ACC112 (cell line): ENCODE measurements at regions not wholly inside any gene's neighbourhood (a gene's known extent, or its start where the extent isn't known, plus 50 kb on each side); places are given as distances from the start of the nearest gene placed in this dataset.

Experiments used
- H2AFZ ChIP-seq: fragments of 200-600 bp; sonication (generic); one replicate; pipeline ENCODE4 v1.6.0; 2017; ENCODE audit warnings: antibody characterized with exemption, low read length; ENCODE audit not compliant: unreplicated experiment
- H3K27ac ChIP-seq: fragments of 200-600 bp; sonication (generic); 2 replicates; pipeline ENCODE4 v1.5.1; 2014; ENCODE audit warnings: low read depth, mild to moderate bottlenecking, antibody characterized with exemption, low read length, moderate library complexity
- H3K27me3 ChIP-seq: fragments of 200-600 bp; sonication (generic); 2 replicates; pipeline ENCODE4 v1.6.1; 2014; ENCODE audit warnings: mild to moderate bottlenecking, antibody characterized with exemption, low read length, moderate library complexity, mixed read lengths; ENCODE audit not compliant: insufficient read depth
- H3K36me3 ChIP-seq: fragments of 200-600 bp; sonication (generic); 2 replicates; pipeline ENCODE4 v1.6.1; 2016; ENCODE audit warnings: mild to moderate bottlenecking, antibody characterized with exemption, low read length, moderate library complexity, mixed read lengths; ENCODE audit not compliant: insufficient read depth
- H3K4me1 ChIP-seq: fragments of 200-600 bp; sonication (generic); one replicate; pipeline ENCODE4 v1.6.1; 2016; ENCODE audit warnings: low read length, mixed read lengths; ENCODE audit not compliant: insufficient read depth, unreplicated experiment, control insufficient read depth
- H3K4me3 ChIP-seq: fragments of 200-600 bp; sonication (generic); 2 replicates; pipeline ENCODE4 v1.5.1; 2014; ENCODE audit warnings: mild to moderate bottlenecking, low read depth, low read length
- H3K79me2 ChIP-seq: fragments of 200-600 bp; sonication (generic); one replicate; pipeline ENCODE4 v1.6.0; 2016; ENCODE audit warnings: low read length; ENCODE audit not compliant: control insufficient read depth, unreplicated experiment, insufficient read depth

DNA sequence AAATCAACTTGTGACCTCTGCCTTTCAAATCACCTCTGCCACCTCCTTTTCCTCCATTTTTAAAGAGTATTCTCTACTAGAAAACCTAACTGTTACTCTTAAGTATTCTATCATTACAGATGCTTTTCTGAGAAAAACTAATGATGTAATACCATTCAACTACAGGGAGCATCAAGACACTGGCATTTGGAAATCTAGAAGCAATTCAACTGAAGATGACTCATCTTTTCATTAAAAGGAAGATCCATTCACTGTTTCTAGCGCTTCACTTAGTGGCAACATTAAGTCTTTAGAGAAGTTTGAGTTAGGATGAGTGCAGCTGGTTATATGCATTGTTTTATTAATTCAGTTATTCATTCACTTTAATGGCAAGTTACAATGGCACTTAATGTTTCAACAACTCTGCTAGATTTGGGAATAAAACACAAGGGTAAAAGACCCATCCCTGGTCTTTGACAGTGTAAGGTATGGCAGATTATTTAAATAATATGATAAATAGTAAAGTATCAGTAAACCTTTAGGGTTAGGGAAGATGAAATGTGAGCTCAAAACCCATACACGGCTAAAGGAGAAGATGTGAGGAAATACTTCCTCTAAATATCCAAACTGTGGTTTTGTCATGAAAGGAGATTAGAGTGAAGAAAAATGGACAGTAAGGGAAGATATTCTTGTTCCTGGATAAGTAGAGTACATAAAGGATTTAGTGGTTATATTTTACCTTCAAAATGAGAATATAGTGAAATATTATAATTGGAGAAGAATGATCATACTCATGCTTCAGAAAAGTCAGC, 61.7 kb downstream of the KCNJ2 start:
- Histone ChIP-seq H2AFZ (no peak overlapping the region), H3K79me2 (no peaks in the 10 kb centered on the region), H3K27ac (no peak overlapping the region), H3K4me1 (no peaks in the 10 kb centered on the region), H3K27me3 (peaks cover 4% of the 10 kb centered on the region; the same call in 1 of the 2 replicates), H3K4me3 (no peak overlapping the region), H3K36me3 (no peaks in the 10 kb centered on the region)

GRCh38 chr17:70232466-70232865, 63.1 kb downstream of the KCNJ2 start:
- Histone ChIP-seq H3K4me3 (no peak overlapping the region), H3K27ac (no peak overlapping the region), H3K4me1 (no peaks in the 10 kb centered on the region), H2AFZ (no peak overlapping the region), H3K36me3 (no peaks in the 10 kb centered on the region), H3K79me2 (no peaks in the 10 kb centered on the region), H3K27me3 (peaks cover 4% of the 10 kb centered on the region; the same call in 1 of the 2 replicates)

DNA sequence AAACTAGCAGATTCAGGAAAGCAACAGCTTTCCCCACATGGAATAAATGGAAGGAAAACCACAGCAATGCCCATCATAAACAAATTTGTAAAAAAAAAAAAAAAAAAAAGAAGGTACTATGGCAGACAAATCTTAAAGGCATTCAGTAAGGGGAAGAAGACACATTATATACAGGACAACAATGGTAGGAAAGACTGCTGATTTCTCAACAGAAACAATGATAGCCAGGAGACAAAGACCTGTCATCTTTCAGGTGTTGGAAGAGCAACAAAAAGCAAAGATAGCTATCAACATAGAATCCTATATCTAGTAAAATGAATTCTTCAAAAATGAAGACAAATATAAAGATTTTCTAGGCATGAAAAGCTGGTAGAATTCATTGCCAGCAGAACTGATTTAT, 65.9 kb downstream of the KCNJ2 start:
- Histone ChIP-seq H3K36me3 (no peaks in the 10 kb centered on the region), H3K27ac (no peak overlapping the region), H3K79me2 (no peaks in the 10 kb centered on the region), H2AFZ (no peak overlapping the region), H3K27me3 (no peaks in the 10 kb centered on the region), H3K4me1 (no peaks in the 10 kb centered on the region), H3K4me3 (no peak overlapping the region)

DNA sequence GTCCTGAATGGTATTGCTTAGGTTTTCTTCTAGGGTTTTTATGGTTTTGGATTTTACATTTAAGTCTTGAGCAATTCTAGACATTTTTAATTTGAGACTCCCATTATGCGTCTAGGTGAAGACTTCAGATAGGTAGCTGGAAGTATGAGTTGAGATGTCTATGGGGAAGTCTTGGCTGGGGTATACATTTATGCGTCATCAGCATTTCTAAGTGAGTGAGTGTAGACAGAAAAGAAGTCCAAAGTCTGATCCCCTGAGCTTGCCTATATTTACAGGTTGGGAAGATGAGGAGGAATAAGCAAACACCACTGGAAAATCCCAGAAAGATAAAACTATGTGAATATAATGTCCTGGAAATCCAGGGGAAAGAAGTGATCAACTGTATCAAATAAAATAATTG, 68.9 kb downstream of the KCNJ2 start:
- H3K4me1 ChIP-seq: no peaks in the 10 kb centered on the region
- H3K36me3 ChIP-seq: no peaks in the 10 kb centered on the region
- no peak overlapping the region for H2AFZ ChIP-seq
- no peaks in the 10 kb centered on the region for H3K79me2 ChIP-seq
- H3K4me3 ChIP-seq: no peak overlapping the region
- 0 out of 2 replicates have a peak, but pooled peaks cover 3% of the 10 kb centered on the region for H3K27me3 ChIP-seq
- no peak overlapping the region for H3K27ac ChIP-seq

DNA sequence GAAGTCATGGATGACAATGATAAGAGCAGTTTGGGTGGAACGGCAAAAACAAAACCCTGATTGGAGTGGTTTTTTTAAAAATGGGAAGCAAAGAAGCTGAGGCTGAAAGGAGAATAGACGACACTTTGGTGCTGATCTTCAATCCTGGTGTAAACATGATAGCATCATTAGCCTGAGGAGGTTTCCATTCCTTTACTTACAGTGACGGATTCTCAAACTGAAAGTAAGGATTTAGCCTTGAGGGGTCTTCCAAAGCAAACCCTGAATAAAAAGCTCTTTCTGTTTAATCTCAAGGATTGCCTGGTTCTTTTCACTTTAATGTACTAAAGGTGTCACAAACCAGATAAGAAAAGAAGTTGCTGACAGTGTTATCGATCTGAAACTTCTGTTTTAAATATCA, 69.3 kb downstream of the KCNJ2 start:
- Histone ChIP-seq H3K4me1 (no peaks in the 10 kb centered on the region), H3K79me2 (no peaks in the 10 kb centered on the region), H2AFZ (no peak overlapping the region), H3K4me3 (no peak overlapping the region), H3K27ac (no peak overlapping the region), H3K27me3 (0 out of 2 replicates have a peak, but pooled peaks cover 3% of the 10 kb centered on the region), H3K36me3 (no peaks in the 10 kb centered on the region)

DNA sequence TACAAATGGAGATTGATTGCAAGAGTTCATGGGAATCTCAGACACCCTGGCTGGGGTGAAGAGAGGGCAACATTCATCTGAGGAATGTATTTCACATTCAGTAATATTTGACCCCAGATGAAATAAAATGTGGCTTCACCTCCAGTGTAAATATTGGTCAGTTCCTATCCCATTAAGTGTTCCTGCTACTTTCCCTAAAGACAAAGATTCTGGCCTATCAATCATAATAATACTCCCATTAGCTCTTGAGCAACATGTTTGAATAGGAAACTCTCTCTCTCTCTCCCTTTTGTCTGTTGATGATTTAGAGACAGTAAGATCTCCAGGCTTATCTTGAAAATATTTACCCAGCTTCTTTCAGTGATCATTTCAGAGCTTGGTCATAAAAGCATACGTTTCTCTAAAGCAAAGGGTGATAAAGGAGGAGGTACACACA, 70.1 kb downstream of the KCNJ2 start:
- Histone ChIP-seq H3K27me3 (0 out of 2 replicates have a peak, but pooled peaks cover 3% of the 10 kb centered on the region), H3K4me3 (no peak overlapping the region), H3K79me2 (no peaks in the 10 kb centered on the region), H3K4me1 (no peaks in the 10 kb centered on the region), H2AFZ (no peak overlapping the region), H3K36me3 (no peaks in the 10 kb centered on the region), H3K27ac (no peak overlapping the region)

DNA sequence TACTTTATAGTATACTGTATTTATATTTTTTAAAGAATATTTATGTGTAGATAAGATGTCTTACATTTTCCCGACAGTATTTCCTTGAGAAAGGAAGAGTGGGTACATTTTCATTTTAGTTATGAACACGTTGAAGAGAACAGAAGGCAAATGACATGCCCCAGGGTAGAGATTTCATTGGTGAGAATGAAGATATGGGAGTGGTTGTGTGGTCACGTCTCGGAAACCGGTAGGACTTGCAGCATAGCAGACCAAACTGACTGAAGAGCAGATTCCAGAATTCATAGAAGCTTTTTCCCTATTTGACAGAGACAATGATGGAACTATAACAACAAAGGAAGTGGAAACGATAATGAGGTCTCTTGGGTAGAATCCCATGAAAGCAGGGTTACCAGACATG, 71.7 kb downstream of the KCNJ2 start:
- no peak overlapping the region for H3K4me3 ChIP-seq
- H3K79me2 ChIP-seq: no peaks in the 10 kb centered on the region
- H3K36me3 ChIP-seq: no peaks in the 10 kb centered on the region
- no peak overlapping the region for H2AFZ ChIP-seq
- H3K4me1 ChIP-seq: no peaks in the 10 kb centered on the region
- no peak overlapping the region for H3K27ac ChIP-seq
- H3K27me3 ChIP-seq: 0 out of 2 replicates have a peak, but pooled peaks cover 3% of the 10 kb centered on the region

GRCh38 chr17:70242781-70243437, 73.6 kb downstream of the KCNJ2 start:
- H3K27ac ChIP-seq: no peak overlapping the region
- 0 out of 2 replicates have a peak, but pooled peaks cover 3% of the 10 kb centered on the region for H3K27me3 ChIP-seq
- no peaks in the 10 kb centered on the region for H3K4me1 ChIP-seq
- no peaks in the 10 kb centered on the region for H3K79me2 ChIP-seq
- no peak overlapping the region for H2AFZ ChIP-seq
- H3K36me3 ChIP-seq: no peaks in the 10 kb centered on the region
- no peak overlapping the region for H3K4me3 ChIP-seq

- no peaks in the 10 kb centered on the region; the same call in 1 of the 2 replicates for H3K27me3 ChIP-seq
- H3K36me3 ChIP-seq: no peaks in the 10 kb centered on the region
- H3K4me1 ChIP-seq: no peaks in the 10 kb centered on the region
- no peaks in the 10 kb centered on the region for H3K79me2 ChIP-seq
- H3K27ac ChIP-seq: no peak overlapping the region
- no peak overlapping the region for H3K4me3 ChIP-seq
- no peak overlapping the region for H2AFZ ChIP-seq
Observed at GRCh38 chr17:70251706-70252105, 82.4 kb downstream of the KCNJ2 start.

DNA sequence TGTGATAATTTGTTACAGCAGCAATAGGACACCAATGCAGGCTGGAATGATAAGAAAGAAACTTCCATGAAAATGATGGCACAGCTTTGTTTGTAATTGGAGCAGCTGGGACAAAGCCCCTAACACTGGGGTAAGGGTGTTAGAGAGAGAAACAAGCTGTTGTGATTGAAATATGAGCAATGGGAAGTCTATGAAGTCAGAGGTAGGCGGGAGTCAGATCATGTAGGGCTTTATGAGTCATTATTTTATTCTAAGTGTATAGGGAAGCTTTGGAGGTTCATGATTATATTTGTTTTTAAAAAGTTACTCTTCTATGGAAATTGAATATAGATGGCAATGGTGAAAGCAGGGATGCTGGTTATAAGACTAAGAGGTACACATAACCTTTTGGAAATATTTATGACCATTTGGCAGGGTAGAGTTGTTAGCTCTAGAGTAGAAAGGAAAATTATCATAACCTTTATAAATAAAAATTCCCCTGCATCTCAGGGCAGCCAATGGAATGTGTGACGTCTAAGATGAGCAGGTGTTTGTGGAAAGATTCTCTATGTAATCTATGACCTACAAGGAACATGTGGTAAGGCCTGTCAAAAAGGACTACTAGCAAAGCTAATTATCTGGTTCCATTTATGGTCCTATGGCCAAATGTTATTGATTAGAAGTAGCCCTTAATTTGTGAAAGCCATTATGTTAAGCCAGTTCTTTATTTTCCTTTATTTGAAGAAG, 85.6 kb downstream of the KCNJ2 start:
- no peaks in the 10 kb centered on the region for H3K79me2 ChIP-seq
- no peak overlapping the region for H2AFZ ChIP-seq
- no peaks in the 10 kb centered on the region; the same call in 1 of the 2 replicates for H3K27me3 ChIP-seq
- no peak overlapping the region for H3K27ac ChIP-seq
- H3K4me1 ChIP-seq: no peaks in the 10 kb centered on the region
- no peak overlapping the region for H3K4me3 ChIP-seq
- H3K36me3 ChIP-seq: no peaks in the 10 kb centered on the region
